PC-9 (cell line): ENCODE measurements at regions not wholly inside any gene's neighbourhood (a gene's known extent, or its start where the extent isn't known, plus 50 kb on each side); places are given as distances from the start of the nearest gene placed in this dataset.

Experiments used
- EZH2 ChIP-seq: fragments of 200-600 bp; sonication (generic); IDR thresholded peaks from 2 replicates; pipeline ENCODE4 v1.8.0; 2017; ENCODE audit warnings: antibody characterized with exemption, low read depth
- TF ChIP-seq, protein P1 (sequence below): fragments of 200-600 bp; sonication (generic); conservative IDR thresholded peaks from 2 replicates; pipeline ENCODE4 v1.6.1; 2017; ENCODE audit warnings: mixed run types, antibody characterized with exemption, mild to moderate bottlenecking, moderate library complexity

DNA sequence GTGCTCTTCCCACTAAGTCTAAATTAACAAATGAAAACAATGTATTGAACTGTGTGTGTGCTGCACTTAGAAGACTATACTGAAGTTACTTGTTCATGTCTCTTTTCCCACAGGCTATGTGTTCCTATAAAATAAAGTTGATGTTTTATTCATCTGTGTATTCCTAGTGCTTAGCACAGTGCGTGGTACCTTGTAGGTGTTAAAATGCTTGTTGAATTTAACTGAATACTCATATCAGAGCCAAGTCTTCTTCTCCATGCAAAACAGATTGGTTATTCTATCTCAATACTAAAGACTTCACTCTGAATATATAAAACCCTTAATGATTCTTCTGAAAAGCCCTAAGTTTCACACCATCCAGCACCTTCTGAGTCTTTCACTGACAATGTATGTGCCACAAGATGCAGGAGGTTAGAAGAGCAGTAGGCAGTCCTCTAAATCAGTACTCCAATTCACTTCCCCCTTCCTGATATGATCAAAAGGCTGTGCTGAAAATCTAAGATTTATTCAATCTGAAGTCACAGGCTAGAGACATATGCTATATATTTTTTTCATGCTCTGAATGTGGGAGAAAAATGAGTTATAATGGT lies 231.7 kb upstream of the CCDC150 start:
- TF ChIP-seq, protein P1, sequence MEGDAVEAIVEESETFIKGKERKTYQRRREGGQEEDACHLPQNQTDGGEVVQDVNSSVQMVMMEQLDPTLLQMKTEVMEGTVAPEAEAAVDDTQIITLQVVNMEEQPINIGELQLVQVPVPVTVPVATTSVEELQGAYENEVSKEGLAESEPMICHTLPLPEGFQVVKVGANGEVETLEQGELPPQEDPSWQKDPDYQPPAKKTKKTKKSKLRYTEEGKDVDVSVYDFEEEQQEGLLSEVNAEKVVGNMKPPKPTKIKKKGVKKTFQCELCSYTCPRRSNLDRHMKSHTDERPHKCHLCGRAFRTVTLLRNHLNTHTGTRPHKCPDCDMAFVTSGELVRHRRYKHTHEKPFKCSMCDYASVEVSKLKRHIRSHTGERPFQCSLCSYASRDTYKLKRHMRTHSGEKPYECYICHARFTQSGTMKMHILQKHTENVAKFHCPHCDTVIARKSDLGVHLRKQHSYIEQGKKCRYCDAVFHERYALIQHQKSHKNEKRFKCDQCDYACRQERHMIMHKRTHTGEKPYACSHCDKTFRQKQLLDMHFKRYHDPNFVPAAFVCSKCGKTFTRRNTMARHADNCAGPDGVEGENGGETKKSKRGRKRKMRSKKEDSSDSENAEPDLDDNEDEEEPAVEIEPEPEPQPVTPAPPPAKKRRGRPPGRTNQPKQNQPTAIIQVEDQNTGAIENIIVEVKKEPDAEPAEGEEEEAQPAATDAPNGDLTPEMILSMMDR: no peak
- TF ChIP-seq EZH2: no peak
